ENCODE measurements at regions not wholly inside any gene's neighbourhood (a gene's known extent, or its start where the extent isn't known, plus 50 kb on each side); places are given as distances from the start of the nearest gene placed in this dataset.

DNA sequence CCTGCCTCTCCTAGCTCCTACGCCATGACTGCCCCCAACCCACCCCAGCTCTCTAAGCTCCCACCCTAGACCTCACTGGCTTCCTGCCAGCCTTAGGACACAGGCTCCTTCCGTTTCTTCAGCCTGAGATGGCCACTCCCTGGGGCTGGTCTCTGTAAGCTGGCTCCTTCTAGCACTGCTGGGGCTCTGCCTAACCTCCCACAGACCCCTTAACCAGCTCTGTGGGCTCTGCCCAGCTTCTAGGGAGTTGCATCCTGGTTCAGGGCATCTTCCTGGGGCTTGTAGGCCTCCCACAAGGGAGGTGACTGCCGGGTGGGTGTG is 478.6 kb upstream of the KLF6 start:
- no peaks in the 10 kb centered on the region for H3K9me3 Mint-ChIP-seq
- H3K27me3 Mint-ChIP-seq = peaks cover 20% of the 10 kb centered on the region
- peaks cover 5% of the 10 kb centered on the region for H3K4me1 Mint-ChIP-seq
- no peak for DNase-seq
- H3K36me3 Mint-ChIP-seq = no peaks in the 10 kb centered on the region
- CTCF ChIA-PET = interaction anchor here (1.2 kb wide), 1 partner anchor 11 kb away, joined by 3 read pairs; no protein-coding TSS in a partner anchor
- no peak overlapping the region for H3K4me3 Mint-ChIP-seq
- no peak overlapping the region for H3K27ac Mint-ChIP-seq

DNA sequence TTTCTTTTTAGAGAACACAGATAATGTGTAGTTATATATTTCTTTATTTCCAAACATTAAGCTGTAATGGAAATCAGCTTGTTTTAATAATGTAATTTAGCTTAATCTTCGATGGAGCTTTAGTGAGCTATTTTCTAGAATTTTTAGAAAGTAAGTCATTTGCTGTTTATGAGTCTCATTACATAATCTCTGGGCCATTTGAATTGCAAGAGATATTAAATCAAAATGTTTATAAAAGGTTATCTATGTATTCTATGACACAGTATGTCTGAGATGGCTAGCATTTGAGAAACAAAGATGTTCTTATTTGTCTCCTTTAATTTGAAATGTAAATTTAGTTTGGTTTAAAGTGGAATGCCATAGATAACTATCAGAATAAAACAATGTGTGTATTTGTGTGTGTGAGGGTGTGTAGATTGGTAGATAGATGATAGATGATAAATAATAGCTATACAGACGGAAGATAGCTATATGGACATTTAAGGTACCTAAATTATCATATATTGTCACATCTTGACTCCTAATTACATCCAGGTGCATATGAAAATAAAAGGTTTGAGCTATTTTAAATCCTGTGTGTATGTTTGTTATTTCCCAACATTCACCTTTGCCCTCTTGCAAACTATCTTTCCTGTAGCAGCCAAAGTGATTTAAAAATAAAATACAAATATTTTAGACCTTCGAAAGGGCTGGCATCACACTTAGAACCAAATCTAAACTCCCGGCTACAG is 478.0 kb upstream of the KLF6 start:
- CTCF ChIA-PET = interaction anchor here (1.2 kb wide), 1 partner anchor 11 kb away, joined by 3 read pairs; no protein-coding TSS in a partner anchor
- peaks cover 23% of the 10 kb centered on the region for H3K27me3 Mint-ChIP-seq
- no peak overlapping the region for H3K27ac Mint-ChIP-seq
- H3K4me1 Mint-ChIP-seq = peaks cover 7% of the 10 kb centered on the region
- no peak for DNase-seq
- no peaks in the 10 kb centered on the region for H3K36me3 Mint-ChIP-seq
- no peak overlapping the region for H3K4me3 Mint-ChIP-seq
- no peaks in the 10 kb centered on the region for H3K9me3 Mint-ChIP-seq

DNA sequence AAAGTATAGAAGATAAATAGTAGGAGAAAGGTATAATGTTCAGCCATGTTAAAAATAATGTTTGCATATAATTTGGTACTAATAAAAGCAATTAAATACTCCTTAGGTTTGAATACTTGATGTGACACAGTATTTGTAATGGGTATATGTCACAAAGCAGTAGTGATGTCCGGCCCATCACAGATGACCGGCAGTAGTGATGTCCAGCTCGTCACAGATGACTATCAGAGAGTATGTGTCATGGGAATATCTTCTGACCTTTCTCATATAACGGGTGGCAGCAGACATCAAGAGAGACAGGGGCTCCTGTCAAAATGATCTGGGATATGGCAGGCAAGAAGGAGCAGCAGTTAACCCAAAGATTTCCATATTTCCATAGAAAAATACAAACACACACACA is 477.4 kb upstream of the KLF6 start:
- no peaks in the 10 kb centered on the region for H3K9me3 Mint-ChIP-seq

DNA sequence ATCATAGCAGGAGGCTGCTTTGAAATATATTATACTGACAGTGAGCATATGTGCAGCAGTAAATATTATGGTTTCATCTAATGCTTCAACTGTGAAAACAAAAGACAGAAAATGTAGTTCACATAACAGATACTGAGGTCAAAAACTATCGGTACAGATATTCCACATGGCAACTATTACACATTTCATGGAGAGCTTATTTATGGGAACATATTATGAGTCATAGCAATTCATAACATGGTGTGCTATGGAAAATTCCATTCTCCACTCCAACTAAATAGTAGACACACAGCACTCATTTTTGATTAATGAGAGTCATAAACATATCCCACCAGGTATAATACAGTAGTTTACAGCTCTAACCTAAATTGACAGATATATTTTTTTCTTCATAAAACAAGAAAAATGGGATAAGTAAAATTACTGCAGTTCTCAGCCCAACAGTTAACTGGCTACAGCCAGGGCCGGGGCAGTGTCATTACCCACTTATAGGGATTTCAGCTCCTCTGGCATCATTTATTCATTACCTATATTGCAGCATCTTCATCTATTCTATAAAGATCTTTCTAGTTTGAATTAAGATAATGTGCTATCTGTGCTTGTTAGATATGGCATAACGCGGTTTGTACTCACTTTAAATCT is 475.6 kb upstream of the KLF6 start:
- Mint-ChIP-seq H3K4me1 (peaks cover 2% of the 10 kb centered on the region), H3K36me3 (no peaks in the 10 kb centered on the region), H3K27me3 (peaks cover 35% of the 10 kb centered on the region), H3K9me3 (no peaks in the 10 kb centered on the region), H3K4me3 (no peak overlapping the region), H3K27ac (no peak overlapping the region)
- CTCF ChIA-PET = interaction anchor here (0.7 kb wide), 1 partner anchor 322 kb away, joined by 3 read pairs; no protein-coding TSS in a partner anchor
- no peak for DNase-seq

More for the DNA sequence above, 477.4 kb upstream of the KLF6 start:
- DNase-seq = no peak
- Mint-ChIP-seq H3K4me1 (peaks cover 7% of the 10 kb centered on the region), H3K4me3 (no peak overlapping the region), H3K27me3 (peaks cover 27% of the 10 kb centered on the region), H3K36me3 (no peaks in the 10 kb centered on the region), H3K27ac (no peak overlapping the region)
- CTCF ChIA-PET = no interaction called here

DNA sequence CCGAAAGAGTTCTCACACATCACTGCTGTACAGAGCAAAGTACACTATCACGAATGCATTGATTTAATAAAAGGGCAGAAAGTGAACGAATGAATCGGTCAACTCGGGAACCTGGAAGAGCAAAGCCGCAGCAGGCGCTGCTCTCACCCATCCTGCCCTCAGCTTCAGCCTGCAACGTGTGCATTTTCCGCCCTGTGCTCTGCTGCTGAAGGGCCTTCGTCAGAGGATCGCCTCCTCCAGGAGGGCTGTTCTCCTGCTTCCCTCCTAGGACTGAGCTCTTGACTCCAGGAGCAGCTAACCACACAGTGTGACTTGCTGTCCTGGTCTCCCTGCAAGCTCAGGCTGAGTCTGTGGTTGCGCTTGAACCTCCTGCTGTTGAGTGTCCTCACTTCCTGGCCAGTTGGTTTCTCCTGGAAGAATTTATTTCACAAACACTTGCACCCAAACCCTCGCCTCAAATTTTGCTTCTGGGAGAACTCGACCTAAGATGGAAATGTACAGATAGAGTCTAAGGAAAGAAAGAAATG is 473.0 kb upstream of the KLF6 start:
- Mint-ChIP-seq H3K4me3 (no peak overlapping the region), H3K9me3 (no peaks in the 10 kb centered on the region), H3K27me3 (peaks cover 28% of the 10 kb centered on the region), H3K36me3 (no peaks in the 10 kb centered on the region), H3K27ac (no peak overlapping the region), H3K4me1 (peaks cover 2% of the 10 kb centered on the region)
- CTCF ChIA-PET = interaction anchor here (1.3 kb wide), 1 partner anchor 230 kb away, joined by 3 read pairs; no protein-coding TSS in a partner anchor
- no peak for DNase-seq

DNA sequence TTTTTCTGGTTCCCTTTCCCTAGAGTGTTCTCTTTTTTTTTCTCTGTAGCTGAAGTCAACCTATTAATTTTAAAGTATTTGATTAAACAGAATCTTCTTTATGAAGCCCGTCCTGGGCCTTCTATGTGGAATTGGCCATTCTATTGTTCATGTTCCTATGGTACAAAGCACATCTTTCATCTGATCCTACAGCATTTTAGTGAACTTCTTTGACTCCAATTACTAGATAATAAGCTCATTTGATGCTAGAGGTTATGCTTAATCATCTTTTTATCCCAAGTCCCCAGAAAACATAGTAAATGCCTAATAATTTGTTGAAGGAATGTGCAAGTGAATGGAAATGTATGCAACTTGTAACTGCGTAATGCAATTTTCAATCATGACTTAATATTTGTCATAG is 472.0 kb upstream of the KLF6 start:
- Mint-ChIP-seq H3K27ac (no peak overlapping the region), H3K36me3 (no peaks in the 10 kb centered on the region), H3K4me3 (no peak overlapping the region), H3K9me3 (no peaks in the 10 kb centered on the region), H3K4me1 (peaks cover 2% of the 10 kb centered on the region), H3K27me3 (peaks cover 32% of the 10 kb centered on the region)
- DNase-seq = no peak
- CTCF ChIA-PET = no interaction called here

DNA sequence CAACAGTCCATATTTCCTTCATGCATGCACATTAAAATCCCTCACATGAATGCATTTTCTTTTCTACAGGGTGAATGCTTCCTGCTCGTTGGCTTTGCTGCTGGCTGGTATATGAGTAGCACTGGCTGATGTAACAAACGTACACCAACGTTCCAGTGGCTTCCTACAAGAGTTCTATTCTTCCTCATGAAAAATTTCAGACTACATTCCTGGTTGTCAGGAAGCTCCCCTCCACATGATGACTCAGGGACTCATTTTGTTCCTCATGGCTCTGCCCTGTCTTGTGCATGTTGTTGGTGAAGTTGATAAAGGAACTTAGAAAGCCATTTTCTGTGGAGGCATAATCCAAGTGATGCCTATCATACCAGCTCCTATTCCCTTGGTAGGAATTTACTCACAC is 470.7 kb upstream of the KLF6 start:
- Mint-ChIP-seq H3K27me3 (peaks cover 28% of the 10 kb centered on the region), H3K4me3 (no peak overlapping the region), H3K36me3 (no peaks in the 10 kb centered on the region), H3K27ac (no peak overlapping the region), H3K9me3 (no peaks in the 10 kb centered on the region), H3K4me1 (peaks cover 2% of the 10 kb centered on the region)
- no peak for DNase-seq
- CTCF ChIA-PET = no interaction called here

DNA sequence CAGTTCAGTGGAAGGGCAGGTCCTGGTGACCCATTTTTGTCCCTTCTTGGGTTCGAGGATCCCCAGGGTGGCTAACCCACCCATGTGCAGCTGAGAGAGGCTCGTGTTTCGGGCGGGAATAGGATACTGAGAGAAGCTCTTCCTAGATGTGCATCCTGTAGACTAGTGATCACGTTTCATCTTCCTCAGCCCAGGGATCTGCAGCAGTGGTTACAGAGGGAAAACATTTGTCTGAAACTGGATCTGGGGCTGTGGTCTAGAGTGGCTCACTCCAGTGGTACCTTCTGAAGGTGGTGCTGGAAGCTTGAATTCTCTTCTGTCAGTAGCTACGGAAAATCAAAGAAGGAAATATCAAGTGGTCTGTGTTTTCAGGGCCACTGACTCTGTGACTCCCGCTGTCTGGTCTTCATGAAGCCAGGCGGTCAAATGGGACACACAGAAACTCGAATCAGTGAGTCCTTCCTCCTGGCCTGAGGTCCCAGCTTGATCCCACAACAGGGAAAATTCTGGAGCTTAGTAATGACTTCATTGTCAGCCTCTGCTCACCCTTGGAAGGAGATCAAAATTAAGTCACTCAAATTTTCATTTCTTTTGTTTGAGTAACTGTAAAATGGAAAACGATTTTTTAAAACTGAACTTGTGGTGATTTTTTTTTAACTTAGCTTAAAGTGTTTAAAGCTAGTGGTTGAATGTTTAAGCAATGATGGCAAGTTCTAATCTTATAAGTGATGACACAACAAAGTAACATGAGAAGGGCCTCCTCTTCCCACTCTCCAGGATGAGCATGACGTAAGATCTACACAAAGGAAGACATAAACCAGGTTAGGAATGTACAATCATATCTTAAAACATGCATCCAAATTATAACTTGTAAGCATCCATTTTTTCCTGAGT is 469.3 kb upstream of the KLF6 start:
- no peak for DNase-seq
- peaks cover 3% of the 10 kb centered on the region for H3K9me3 Mint-ChIP-seq
- H3K27ac Mint-ChIP-seq = no peak overlapping the region
- H3K4me3 Mint-ChIP-seq = no peak overlapping the region
- peaks cover 2% of the 10 kb centered on the region for H3K4me1 Mint-ChIP-seq
- CTCF ChIA-PET = no interaction called here
- no peaks in the 10 kb centered on the region for H3K36me3 Mint-ChIP-seq
- H3K27me3 Mint-ChIP-seq = peaks cover 32% of the 10 kb centered on the region

DNA sequence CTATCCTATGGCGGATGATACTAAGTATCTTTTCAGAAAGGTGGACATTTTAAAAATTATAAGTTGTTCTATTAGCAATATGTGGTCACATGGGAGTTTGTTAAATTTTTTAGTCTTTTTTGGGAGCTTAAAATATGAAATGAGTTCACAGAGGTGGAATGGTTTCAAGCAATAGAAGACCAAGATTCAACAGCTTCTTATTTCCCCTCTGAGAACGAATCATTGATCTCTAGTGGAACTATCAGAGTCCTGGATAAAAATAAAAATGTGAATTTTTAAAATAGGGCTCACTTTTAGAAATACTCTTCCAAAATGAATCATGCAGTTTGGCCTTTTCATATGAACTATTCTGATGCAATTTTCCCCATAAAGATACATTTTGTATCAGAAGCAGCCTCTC is 467.7 kb upstream of the KLF6 start:
- Mint-ChIP-seq H3K9me3 (peaks cover 3% of the 10 kb centered on the region), H3K27ac (no peak overlapping the region), H3K4me3 (no peak overlapping the region), H3K4me1 (no peaks in the 10 kb centered on the region), H3K27me3 (peaks cover 25% of the 10 kb centered on the region), H3K36me3 (no peaks in the 10 kb centered on the region)
- CTCF ChIA-PET = interaction anchor here (1.3 kb wide), 1 partner anchor 11 kb away, joined by 3 read pairs; no protein-coding TSS in a partner anchor
- no peak for DNase-seq

DNA sequence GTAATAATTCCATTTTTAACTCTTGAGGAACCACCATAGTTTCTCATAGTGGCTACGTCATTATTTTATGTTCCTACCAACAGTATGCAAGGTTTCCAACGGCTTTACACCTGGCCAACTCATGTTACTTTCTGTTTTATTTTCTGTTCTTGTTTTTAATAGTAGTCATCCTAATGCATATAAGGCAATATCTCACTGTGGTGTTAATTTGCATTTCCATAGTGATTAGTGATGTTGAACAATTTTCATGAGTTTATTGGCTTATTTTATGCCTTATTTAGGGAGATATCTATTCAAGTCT is 465.5 kb upstream of the KLF6 start:
- peaks cover 3% of the 10 kb centered on the region for H3K9me3 Mint-ChIP-seq
- no peak for DNase-seq
- H3K4me3 Mint-ChIP-seq = no peak overlapping the region
- peaks cover 20% of the 10 kb centered on the region for H3K27me3 Mint-ChIP-seq
- H3K4me1 Mint-ChIP-seq = peaks cover 7% of the 10 kb centered on the region
- no peak overlapping the region for H3K27ac Mint-ChIP-seq
- CTCF ChIA-PET = no interaction called here
- no peaks in the 10 kb centered on the region for H3K36me3 Mint-ChIP-seq

DNA sequence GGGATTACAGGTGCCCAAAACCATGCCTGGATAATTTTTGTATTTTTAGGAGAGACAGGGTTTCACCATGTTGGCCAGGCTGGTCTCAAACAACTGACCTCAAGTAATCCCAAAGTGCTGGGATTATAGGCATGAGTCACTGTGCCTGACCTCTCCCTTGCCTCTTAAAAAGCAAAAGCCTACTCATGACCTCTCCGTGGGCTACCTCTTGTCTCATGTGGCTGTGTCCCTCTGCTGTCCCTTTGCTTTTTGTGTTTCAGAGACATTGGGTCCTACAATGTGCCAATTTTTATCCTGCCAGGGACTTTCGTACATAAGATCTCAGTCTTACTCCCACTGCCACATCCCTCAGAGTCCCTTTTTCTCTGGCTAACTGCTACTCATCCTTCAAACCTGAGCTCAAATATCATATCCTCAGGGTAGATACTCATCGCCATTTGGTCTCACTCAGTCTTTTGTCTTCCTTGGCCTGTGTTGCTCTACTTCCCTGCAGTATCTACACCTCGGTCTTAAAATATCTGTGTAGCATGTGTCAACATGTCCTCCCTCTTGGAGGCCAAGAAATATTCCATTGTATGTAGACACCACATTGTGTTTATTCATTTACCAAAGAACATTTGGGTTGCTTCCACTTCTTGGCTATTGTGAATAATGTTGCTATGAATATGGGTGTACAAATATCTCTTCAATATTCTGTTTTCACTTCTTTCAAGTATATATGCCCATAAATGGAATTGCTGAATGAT is 465.0 kb upstream of the KLF6 start:
- CTCF ChIA-PET = no interaction called here
- Mint-ChIP-seq H3K27me3 (peaks cover 22% of the 10 kb centered on the region), H3K36me3 (no peaks in the 10 kb centered on the region), H3K27ac (no peak overlapping the region), H3K9me3 (peaks cover 3% of the 10 kb centered on the region), H3K4me3 (no peak overlapping the region), H3K4me1 (peaks cover 7% of the 10 kb centered on the region)
- DNase-seq = no peak

DNA sequence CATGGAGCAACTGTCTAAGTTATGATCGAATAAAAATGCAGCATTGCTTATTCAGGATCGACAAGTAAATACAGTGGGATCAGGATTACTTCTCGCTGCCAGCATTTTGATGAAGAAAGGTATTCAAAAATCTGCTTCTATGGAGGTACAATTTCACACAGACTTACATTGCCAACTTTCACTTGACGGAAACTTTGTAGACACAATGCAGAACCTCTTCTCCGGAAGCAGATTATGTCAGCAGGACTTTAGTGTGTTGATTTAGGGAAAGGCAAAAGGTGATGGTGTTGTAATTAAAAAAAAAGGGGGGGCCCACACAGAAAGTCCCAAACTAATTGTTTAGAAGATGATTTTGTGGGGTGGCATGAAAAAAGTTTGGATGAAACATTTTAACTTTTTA is 462.4 kb upstream of the KLF6 start:
- CTCF ChIA-PET = no interaction called here

DNA sequence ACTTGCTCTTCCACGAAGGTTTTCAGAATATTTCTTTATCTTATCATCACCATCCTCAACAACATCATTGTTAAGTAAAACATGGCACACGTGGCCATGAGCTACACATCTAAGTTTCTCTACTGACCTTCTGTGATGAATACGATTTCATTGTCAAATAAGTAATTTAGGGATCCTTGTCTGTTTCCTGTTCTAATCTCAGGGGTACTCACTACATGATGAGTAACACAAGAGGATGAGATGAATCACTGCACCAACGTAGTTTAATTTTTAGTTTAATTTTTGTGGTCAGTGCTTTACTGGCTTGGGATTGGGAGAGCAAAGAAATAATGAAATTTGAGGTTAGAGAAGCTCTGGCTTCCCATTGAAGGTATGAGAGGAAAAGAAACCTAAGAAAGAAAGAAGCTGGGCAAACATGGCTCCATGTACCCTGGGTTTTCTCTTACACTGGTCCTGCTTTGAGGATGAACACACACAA is 461.9 kb upstream of the KLF6 start:
- peaks cover 12% of the 10 kb centered on the region for H3K27me3 Mint-ChIP-seq
- no peak overlapping the region for H3K4me3 Mint-ChIP-seq
- peaks cover 3% of the 10 kb centered on the region for H3K9me3 Mint-ChIP-seq
- H3K27ac Mint-ChIP-seq = no peak overlapping the region
- no peak for DNase-seq
- CTCF ChIA-PET = no interaction called here
- H3K36me3 Mint-ChIP-seq = no peaks in the 10 kb centered on the region
- peaks cover 19% of the 10 kb centered on the region for H3K4me1 Mint-ChIP-seq

More for the DNA sequence above, 462.4 kb upstream of the KLF6 start:
- no peak overlapping the region for H3K4me3 Mint-ChIP-seq
- H3K27me3 Mint-ChIP-seq = peaks cover 16% of the 10 kb centered on the region
- peaks cover 16% of the 10 kb centered on the region for H3K4me1 Mint-ChIP-seq
- no peaks in the 10 kb centered on the region for H3K36me3 Mint-ChIP-seq
- H3K9me3 Mint-ChIP-seq = peaks cover 3% of the 10 kb centered on the region
- no peak for DNase-seq
- H3K27ac Mint-ChIP-seq = no peak overlapping the region

DNA sequence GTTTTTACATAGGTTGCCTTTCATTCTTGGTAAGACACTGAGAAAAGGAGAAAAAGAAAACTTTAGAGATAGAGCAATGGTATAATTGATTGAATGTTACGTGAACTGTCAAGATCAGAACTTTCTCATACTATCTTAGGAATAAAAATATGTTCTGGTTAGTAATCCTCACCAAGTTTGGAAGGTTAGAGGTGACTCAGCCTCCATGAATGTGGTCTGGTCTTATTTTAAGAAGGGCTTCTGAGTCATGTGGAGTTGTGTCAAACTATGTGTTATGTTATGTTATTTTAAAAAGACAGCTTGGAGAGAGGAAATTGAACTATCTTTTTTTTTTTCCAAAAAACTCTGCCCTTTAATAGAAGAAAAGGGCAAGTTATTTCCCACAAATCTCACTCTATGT is 458.6 kb upstream of the KLF6 start:
- H3K4me1 Mint-ChIP-seq = peaks cover 22% of the 10 kb centered on the region
- CTCF ChIA-PET = interaction anchor here (0.7 kb wide), 1 partner anchor 1379 kb away, joined by 3 read pairs; no protein-coding TSS in a partner anchor
- no peak overlapping the region for H3K27ac Mint-ChIP-seq
- peaks cover 7% of the 10 kb centered on the region for H3K27me3 Mint-ChIP-seq
- H3K36me3 Mint-ChIP-seq = no peaks in the 10 kb centered on the region
- H3K9me3 Mint-ChIP-seq = no peaks in the 10 kb centered on the region
- no peak overlapping the region for H3K4me3 Mint-ChIP-seq
- DNase-seq = no peak
